ENCODE measurements at regions not wholly inside any gene's neighbourhood (a gene's known extent, or its start where the extent isn't known, plus 50 kb on each side); places are given as distances from the start of the nearest gene placed in this dataset.

- H3K36me3 ChIP-seq (ENCODE audit: insufficient read depth in 1 of 2, low read depth in 1 of 2), result no peaks in the 10 kb centered on the region
- no peaks in the 10 kb centered on the region for H3K27me3 ChIP-seq (ENCODE audit: insufficient read depth in 3 of 3, low read length in 2 of 3)
- DNase-seq (no peak), ATAC-seq (no peak)
- intact Hi-C loops (cut with DNase I), result no loop called here
- no peaks in the 10 kb centered on the region for H3K9me3 ChIP-seq
- no peak for TF ChIP-seq CTCF (IDR thresholded peaks at IDR 0.05)
- no peak overlapping the region for H3K27ac ChIP-seq
- H3K4me1 ChIP-seq, result no peaks in the 10 kb centered on the region
- H3K4me3 ChIP-seq, result no peak overlapping the region
Observed at GRCh38 chr1:68795956-68796355, 299.1 kb upstream of the DEPDC1 start.

GRCh38 chr1:68796888-68797287 lies 300.0 kb upstream of the DEPDC1 start:
- ATAC-seq (no peak), DNase-seq (no peak)
- no peak for TF ChIP-seq CTCF (IDR thresholded peaks at IDR 0.05)
- no peaks in the 10 kb centered on the region for H3K27me3 ChIP-seq (ENCODE audit: insufficient read depth in 3 of 3, low read length in 2 of 3)
- intact Hi-C loops (cut with DNase I), result no loop called here
- H3K36me3 ChIP-seq (ENCODE audit: insufficient read depth in 1 of 2, low read depth in 1 of 2), result no peaks in the 10 kb centered on the region
- no peak overlapping the region for H3K4me3 ChIP-seq
- H3K9me3 ChIP-seq, result no peaks in the 10 kb centered on the region
- H3K4me1 ChIP-seq, result no peaks in the 10 kb centered on the region
- no peak overlapping the region for H3K27ac ChIP-seq

GRCh38 chr1:68798071-68798470 lies 301.2 kb upstream of the DEPDC1 start:
- H3K36me3 ChIP-seq (ENCODE audit: insufficient read depth in 1 of 2, low read depth in 1 of 2), result no peaks in the 10 kb centered on the region
- no peaks in the 10 kb centered on the region for H3K27me3 ChIP-seq (ENCODE audit: insufficient read depth in 3 of 3, low read length in 2 of 3)
- intact Hi-C loops (cut with DNase I), result no loop called here
- ATAC-seq, result no peak
- WGBS, 3 donors, result 74 to 81% (median 76%) methylated on average over 1 of the region's 1 CpG
- DNase-seq, result no peak
- H3K4me3 ChIP-seq, result no peak overlapping the region
- no peak for TF ChIP-seq CTCF (IDR thresholded peaks at IDR 0.05)
- no peak overlapping the region for H3K27ac ChIP-seq
- no peaks in the 10 kb centered on the region for H3K9me3 ChIP-seq
- H3K4me1 ChIP-seq, result no peaks in the 10 kb centered on the region

- intact Hi-C loops (cut with DNase I), result no loop called here
- Histone ChIP-seq H3K4me1 (no peaks in the 10 kb centered on the region), H3K4me3 (no peak overlapping the region), H3K9me3 (no peaks in the 10 kb centered on the region), H3K27me3 (ENCODE audit: insufficient read depth in 3 of 3, low read length in 2 of 3) (no peaks in the 10 kb centered on the region), H3K27ac (no peak overlapping the region), H3K36me3 (ENCODE audit: insufficient read depth in 1 of 2, low read depth in 1 of 2) (no peaks in the 10 kb centered on the region)
- ATAC-seq, result no peak
- no peak for TF ChIP-seq CTCF (IDR thresholded peaks at IDR 0.05)
- DNase-seq, result no peak
Observed at GRCh38 chr1:68799096-68799495, 302.2 kb upstream of the DEPDC1 start.

GRCh38 chr1:68800182-68800581 lies 303.3 kb upstream of the DEPDC1 start:
- no peak overlapping the region for H3K4me3 ChIP-seq
- H3K27me3 ChIP-seq (ENCODE audit: insufficient read depth in 3 of 3, low read length in 2 of 3), result no peaks in the 10 kb centered on the region
- no peak for ATAC-seq
- H3K36me3 ChIP-seq (ENCODE audit: insufficient read depth in 1 of 2, low read depth in 1 of 2), result no peaks in the 10 kb centered on the region
- TF ChIP-seq CTCF (IDR thresholded peaks at IDR 0.05), result no peak
- no peaks in the 10 kb centered on the region for H3K4me1 ChIP-seq
- no peak overlapping the region for H3K27ac ChIP-seq
- H3K9me3 ChIP-seq, result no peaks in the 10 kb centered on the region
- intact Hi-C loops (cut with DNase I), result no loop called here
- WGBS, 3 donors, result 51 to 78% (median 70%) methylated on average over 1 of the region's 1 CpG
- no peak for DNase-seq

All from psoas muscle (tissue), 7 donors.